IMR-90 (cell line): ENCODE measurements at regions not wholly inside any gene's neighbourhood (a gene's known extent, or its start where the extent isn't known, plus 50 kb on each side); places are given as distances from the start of the nearest gene placed in this dataset.

ENCODE experiments used
- ATAC-seq: fragments of 200-7000 bp; cut with Tn5 transposase; 2 replicates; pipeline ENCODE4 v1.9.1; 2020; ENCODE audit warnings: low read depth, mild to moderate bottlenecking, moderate library complexity
- BruUV-seq: library from RNA; stranded (reverse); fragments of 400-500 nt; replicated peaks from 2 replicates; lab custom pipeline; 2021; lab: Mats Ljungman, UMichigan
- CTCF ChIA-PET: fragments of 300-600 bp; formaldehyde crosslinking; extraction: SDS; loops from one replicate; lab custom pipeline; 2021; ENCODE audit warnings: antibody characterized with exemption; lab: Yijun Ruan, JAX
- POLR2A ChIA-PET: fragments of 300-600 bp; sonication (Branson Sonifier 250); formaldehyde crosslinking; loops from one replicate; lab custom pipeline; 2022; ENCODE audit warnings: antibody characterized with exemption; ENCODE audit not compliant: unreplicated experiment; lab: Charles Lee
- DNase-seq: peaks from one replicate; pipeline ENCODE4 v3.0.0; 2013
- H2AFZ ChIP-seq: replicated peaks from 2 replicates; pipeline ENCODE3; 2013; ENCODE audit warnings: low read length, mild to moderate bottlenecking; ENCODE audit not compliant: poor library complexity
- H2AK5ac ChIP-seq: 2 replicates; pipeline ENCODE4 v1.6.1; 2013; ENCODE audit warnings: low read depth, low read length, inconsistent platforms
- H2AK9ac ChIP-seq: replicated peaks from 2 replicates; pipeline ENCODE3; 2013; ENCODE audit warnings: mild to moderate bottlenecking, low read depth, low read length, moderate library complexity; ENCODE audit not compliant: poor library complexity
- H2BK120ac ChIP-seq: 2 replicates; pipeline ENCODE4 v1.6.1; 2013; ENCODE audit warnings: low read depth, low read length, inconsistent platforms
- H2BK15ac ChIP-seq: 3 replicates; pipeline ENCODE4 v1.6.1; 2013; ENCODE audit warnings: low read depth, low read length, inconsistent platforms
- H2BK20ac ChIP-seq: 2 replicates; pipeline ENCODE4 v1.6.1; 2013; ENCODE audit warnings: low read depth, mild to moderate bottlenecking, inconsistent platforms, low read length, moderate library complexity
- H2BK5ac ChIP-seq: 2 replicates; pipeline ENCODE4 v1.6.1; 2013; ENCODE audit warnings: mild to moderate bottlenecking, low read depth, low read length, inconsistent platforms; ENCODE audit not compliant: poor library complexity, severe bottlenecking
- H3K14ac ChIP-seq: replicated peaks from 2 replicates; pipeline ENCODE4 v1.6.1; 2013; ENCODE audit warnings: low read depth, low read length, inconsistent platforms
- H3K18ac ChIP-seq: 2 replicates; pipeline ENCODE4 v1.6.1; 2013; ENCODE audit warnings: low read depth, low read length, control low read depth
- H3K23ac ChIP-seq: 2 replicates; pipeline ENCODE4 v1.6.1; 2013; ENCODE audit warnings: low read depth, low read length, inconsistent platforms
- H3K27ac ChIP-seq: 2 replicates; pipeline ENCODE4 v1.5.1; 2013; ENCODE audit warnings: mild to moderate bottlenecking, control low read depth, low read length; ENCODE audit not compliant: insufficient read depth
- H3K27me3 ChIP-seq: 2 replicates; pipeline ENCODE4 v1.6.1; 2013; ENCODE audit warnings: low read length; ENCODE audit not compliant: control insufficient read depth, insufficient read depth
- H3K36me3 ChIP-seq: 2 replicates; pipeline ENCODE4 v1.6.1; 2013; ENCODE audit warnings: low read length, mixed read lengths; ENCODE audit not compliant: control insufficient read depth, insufficient read depth
- H3K4ac ChIP-seq: 2 replicates; pipeline ENCODE4 v1.6.1; 2013; ENCODE audit warnings: low read depth, low read length, inconsistent platforms
- H3K4me1 ChIP-seq: 2 replicates; pipeline ENCODE4 v1.6.1; 2013; ENCODE audit warnings: low read length, mixed read lengths; ENCODE audit not compliant: control insufficient read depth, insufficient read depth
- H3K4me2 ChIP-seq: 2 replicates; pipeline ENCODE4 v1.6.1; 2013; ENCODE audit warnings: low read depth, mild to moderate bottlenecking, control low read depth, low read length, moderate library complexity
- H3K4me3 ChIP-seq: 2 replicates; pipeline ENCODE4 v1.5.1; 2013; ENCODE audit warnings: low read depth, mild to moderate bottlenecking, control low read depth, low read length, moderate library complexity; ENCODE audit not compliant: insufficient read depth
- H3K56ac ChIP-seq: 2 replicates; pipeline ENCODE4 v1.6.1; 2013; ENCODE audit warnings: low read length, inconsistent platforms; ENCODE audit not compliant: insufficient read depth; ENCODE audit errors: extremely low read depth
- H3K79me1 ChIP-seq, 2 experiments: 2 replicates each; pipeline ENCODE4 v1.6.1; 2013; ENCODE audit warnings: low read length in 2 of 2, inconsistent platforms in 1 of 2, low read depth in 1 of 2
- H3K9ac ChIP-seq: 2 replicates; pipeline ENCODE4 v1.6.1; 2013; ENCODE audit warnings: low read depth, low read length, control low read depth
- H3K9me1 ChIP-seq: 2 replicates; pipeline ENCODE4 v1.6.1; 2013; ENCODE audit warnings: low read length, inconsistent platforms; ENCODE audit not compliant: insufficient read depth
- H3K9me3 ChIP-seq: 2 replicates; pipeline ENCODE4 v1.6.1; 2013; ENCODE audit warnings: low read length; ENCODE audit not compliant: control insufficient read depth, insufficient read depth
- H4K20me1 ChIP-seq: 2 replicates; pipeline ENCODE4 v1.6.1; 2013; ENCODE audit warnings: low read length, inconsistent platforms; ENCODE audit not compliant: insufficient read depth
- H4K5ac ChIP-seq: 2 replicates; pipeline ENCODE4 v1.6.1; 2013; ENCODE audit warnings: mild to moderate bottlenecking, low read depth, low read length, control low read depth
- H4K8ac ChIP-seq, 2 experiments: 2 replicates each; pipeline ENCODE4 v1.6.1; 2013; ENCODE audit warnings: low read depth in 2 of 2, low read length in 2 of 2, control low read depth in 1 of 2, inconsistent platforms in 1 of 2
- H4K91ac ChIP-seq: 2 replicates; pipeline ENCODE4 v1.6.1; 2013; ENCODE audit warnings: low read depth, low read length, inconsistent platforms; ENCODE audit not compliant: insufficient read depth
- CEBPB ChIP-seq: IDR thresholded peaks from 2 replicates; pipeline ENCODE4 v1.6.1; 2012; ENCODE audit warnings: low read depth, low read length, improper control_type of control experiment
- MAZ ChIP-seq: IDR thresholded peaks from 2 replicates; pipeline ENCODE4 v1.6.1; 2012; ENCODE audit warnings: low read depth, mild to moderate bottlenecking, low read length, improper control_type of control experiment, moderate library complexity, borderline replicate concordance
- MXI1 ChIP-seq: IDR thresholded peaks from 2 replicates; pipeline ENCODE4 v1.6.1; 2012; ENCODE audit warnings: low read depth, mild to moderate bottlenecking, low read length, moderate library complexity, borderline replicate concordance
- WGBS, 2 experiments: methylation state at CpG; one replicate each; pipeline versions ENCODE4 v1.1.5 to v1.1.7; 2013; ENCODE audit warnings: missing lambda C conversion rate in 2 of 2; ENCODE audit not compliant: insufficient read length in 1 of 2; ENCODE audit errors: extremely low coverage in 2 of 2; 5-methylcytosine and 5-hydroxymethylcytosine counted together
- dilution Hi-C: fragments of 300-500 bp; cut with HindIII; formaldehyde crosslinking; loops from one replicate; pipeline ENCODE4 v1.14.3; 2018; ENCODE audit warnings: low sequenced_read_pairs; ENCODE audit not compliant: unreplicated experiment
- in situ Hi-C: fragments of 300-500 bp; cut with MboI; formaldehyde crosslinking; loops from 3 replicates; pipeline ENCODE4 v1.14.3; 2019; ENCODE audit warnings: low sequenced_read_pairs, inconsistent platforms, mixed read lengths
- intact Hi-C: fragments of 100-400 bp; cut with micrococcal nuclease; formaldehyde crosslinking; loops from 2 replicates; pipeline ENCODE4 v1.10.0; 2022

DNA sequence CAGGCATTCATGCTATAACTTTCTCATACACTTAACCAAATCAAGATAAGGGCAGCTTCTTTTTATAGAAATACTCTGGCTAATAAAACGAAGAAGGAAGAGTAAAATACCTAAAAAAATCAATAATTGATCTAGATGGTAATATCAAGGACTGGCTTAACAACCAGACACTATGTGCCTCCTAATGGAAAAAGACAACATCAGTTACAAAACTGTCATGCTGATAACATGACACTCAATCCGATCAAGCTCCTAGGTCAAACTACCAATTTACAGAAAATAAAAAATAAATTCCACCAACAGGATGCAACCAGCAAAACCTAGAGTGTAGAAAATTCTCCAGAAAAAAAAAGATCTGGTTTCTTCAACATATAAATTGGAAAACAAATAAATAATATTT is 634.6 kb downstream of the IGSF11 start:
- H2AK9ac ChIP-seq, result no peak overlapping the region
- no peak overlapping the region for H3K4me2 ChIP-seq
- ATAC-seq, result no peak
- no peak overlapping the region for H2BK20ac ChIP-seq
- no peaks in the 10 kb centered on the region for H3K9me3 ChIP-seq
- in situ Hi-C loops (no loop called here), intact Hi-C loops (no loop called here), dilution Hi-C loops (no loop called here)
- no CpG with 5 or more reads among the region's 2 CpGs for WGBS, 2 experiments
- no peak overlapping the region for H2AK5ac ChIP-seq
- no peak overlapping the region for H3K27ac ChIP-seq
- no peak overlapping the region for H3K4me3 ChIP-seq
- H3K23ac ChIP-seq, result no peak overlapping the region
- no peak overlapping the region for H3K18ac ChIP-seq
- no peak overlapping the region for H3K9ac ChIP-seq
- H3K79me1 ChIP-seq, result no peaks in the 10 kb centered on the region
- H2BK5ac ChIP-seq, result no peak overlapping the region
- POLR2A ChIA-PET, result no interaction called here
- TF ChIP-seq MXI1 (no peak), CEBPB (no peak), MAZ (no peak)
- no peak overlapping the region for H2BK15ac ChIP-seq
- H2BK120ac ChIP-seq, result no peak overlapping the region
- H3K4me1 ChIP-seq, result no peaks in the 10 kb centered on the region
- CTCF ChIA-PET, result no interaction called here
- H4K8ac ChIP-seq, result no peak overlapping the region
- DNase-seq, result no peak
- no peak overlapping the region for H4K91ac ChIP-seq
- BruUV-seq, result no TSS peak
- H3K27me3 ChIP-seq, result no peaks in the 10 kb centered on the region
- H3K4ac ChIP-seq, result no peak overlapping the region
- H4K20me1 ChIP-seq, result no peaks in the 10 kb centered on the region
- no peaks in the 10 kb centered on the region for H3K9me1 ChIP-seq
- no peaks in the 10 kb centered on the region for H3K36me3 ChIP-seq
- no peak overlapping the region for H3K14ac ChIP-seq
- H2AFZ ChIP-seq, result no peak overlapping the region
- H3K56ac ChIP-seq, result no peak overlapping the region
- no peak overlapping the region for H4K5ac ChIP-seq
